Neural cell (in vitro differentiated cells): ENCODE measurements at regions not wholly inside any gene's neighbourhood (a gene's known extent, or its start where the extent isn't known, plus 50 kb on each side); places are given as distances from the start of the nearest gene placed in this dataset.

Experiments
- CTCF ChIP-seq: fragments of 450-650 bp; IDR thresholded peaks from 2 replicates; pipeline ENCODE4 v1.5.1; 2014; ENCODE audit warnings: antibody characterized with exemption, mild to moderate bottlenecking, moderate library complexity; ENCODE audit not compliant: poor library complexity, severe bottlenecking
- EP300 ChIP-seq: fragments of 450-650 bp; conservative IDR thresholded peaks from 2 replicates; pipeline ENCODE4 v1.6.1; 2014; ENCODE audit warnings: antibody characterized with exemption, mild to moderate bottlenecking, moderate library complexity; ENCODE audit not compliant: poor library complexity, severe bottlenecking
- POLR2AphosphoS5 ChIP-seq: IDR thresholded peaks from 2 replicates; pipeline ENCODE4 v1.6.1; 2012
- REST ChIP-seq: IDR thresholded peaks from 2 replicates; pipeline ENCODE4 v1.6.1; 2012; ENCODE audit warnings: borderline replicate concordance

GRCh38 chr2:186130748-186131641, 355.1 kb upstream of the ZC3H15 start:
- TF ChIP-seq CTCF = no peak
- TF ChIP-seq EP300 = peak; percentile 68
- TF ChIP-seq REST = no peak
- peak; percentile 36 for TF ChIP-seq POLR2AphosphoS5
